Breast epithelium (tissue), 4 donors: ENCODE measurements at regions not wholly inside any gene's neighbourhood (a gene's known extent, or its start where the extent isn't known, plus 50 kb on each side); places are given as distances from the start of the nearest gene placed in this dataset.

Experiments
- DNase-seq, 2 donors: peaks; one replicate each; pipeline ENCODE4 v3.0.0-alpha.2; 2019; ENCODE audit warnings: low spot score in 2 of 2
- H3K27ac ChIP-seq, 2 donors: fragments of 200-600 bp; sonication (generic) in 1 of 2; one replicate each; pipeline ENCODE4 v1.5.1; 2016 to 2019; ENCODE audit warnings: mild to moderate bottlenecking in 1 of 2
- H3K27me3 ChIP-seq, 2 donors: fragments of 200-600 bp; sonication (generic) in 1 of 2; one replicate each; pipeline versions ENCODE4 v1.5.1 to v1.6.0; 2017 to 2019; ENCODE audit warnings: control low read depth in 1 of 2, mild to moderate bottlenecking in 1 of 2
- H3K36me3 ChIP-seq: fragments of 200-600 bp; one replicate; pipeline ENCODE4 v1.5.1; 2019
- H3K4me1 ChIP-seq, 2 donors: fragments of 200-600 bp; sonication (generic); one replicate each; pipeline ENCODE4 v1.5.1; 2016 to 2019; ENCODE audit warnings: control low read depth in 1 of 2
- H3K4me3 ChIP-seq, 3 donors: fragments of 200-600 bp; sonication (generic); 1 replicate in 2 of 3; 2 replicates in 1 of 3; pipeline ENCODE4 v1.5.1; 2016 to 2019; ENCODE audit warnings: mild to moderate bottlenecking in 3 of 3, moderate library complexity in 2 of 3
- H3K9me3 ChIP-seq, 2 donors: fragments of 200-600 bp; sonication (generic) in 1 of 2; one replicate each; pipeline ENCODE4 v1.5.1; 2016 to 2019; ENCODE audit warnings: control low read depth in 1 of 2
- CTCF ChIP-seq, 3 donors: fragments of 450-650 bp; IDR thresholded peaks; one replicate each; pipeline ENCODE4 v1.5.1; 2016 to 2017; ENCODE audit warnings: antibody characterized with exemption in 3 of 3, mild to moderate bottlenecking in 3 of 3, moderate library complexity in 3 of 3
- POLR2A ChIP-seq: fragments of 450-650 bp; IDR thresholded peaks from one replicate; pipeline ENCODE4 v1.6.1; 2016; ENCODE audit warnings: antibody characterized with exemption, mild to moderate bottlenecking, moderate library complexity
- POLR2AphosphoS5 ChIP-seq, 3 donors: sonication (generic); formaldehyde crosslinking; IDR thresholded peaks; one replicate each; pipeline ENCODE4 v1.6.1; 2017; ENCODE audit warnings: antibody characterized with exemption in 3 of 3
- intact Hi-C: fragments of 100-400 bp; cut with DNase I; formaldehyde crosslinking; loops from one replicate; pipeline ENCODE4 v1.15.1; 2023; ENCODE audit warnings: low total_unique reads

- intact Hi-C loops, result no loop called here
- no peak overlapping the region for H3K27ac ChIP-seq
- DNase-seq, result no peak
- no peaks in the 10 kb centered on the region for H3K36me3 ChIP-seq
- TF ChIP-seq CTCF (IDR thresholded peaks at IDR 0.05) (no peak), POLR2A (no peak), POLR2AphosphoS5 (IDR thresholded peaks at IDR 0.05) (no peak)
- no peak overlapping the region for H3K4me3 ChIP-seq
- no peaks in the 10 kb centered on the region for H3K4me1 ChIP-seq
- no peaks in the 10 kb centered on the region for H3K9me3 ChIP-seq
- no peaks in the 10 kb centered on the region for H3K27me3 ChIP-seq
These were observed 377.1 kb upstream of the KITLG start for GRCh38 chr12:88957358-88957757.

- H3K4me1 ChIP-seq, result no peaks in the 10 kb centered on the region
- H3K36me3 ChIP-seq, result no peaks in the 10 kb centered on the region
- intact Hi-C loops, result no loop called here
These were observed 375.3 kb upstream of the KITLG start for GRCh38 chr12:88955531-88955930.

GRCh38 chr12:88953029-88953586 lies 372.8 kb upstream of the KITLG start:
- Histone ChIP-seq H3K4me1 (no peaks in the 10 kb centered on the region), H3K9me3 (no peaks in the 10 kb centered on the region), H3K27ac (no peak overlapping the region), H3K4me3 (no peak overlapping the region), H3K27me3 (no peaks in the 10 kb centered on the region), H3K36me3 (no peaks in the 10 kb centered on the region)
- intact Hi-C loops, result no loop called here
- DNase-seq, result no peak
- no peak for TF ChIP-seq CTCF (IDR thresholded peaks at IDR 0.05)
- no peak for TF ChIP-seq POLR2AphosphoS5 (IDR thresholded peaks at IDR 0.05)
- TF ChIP-seq POLR2A, result no peak

More at GRCh38 chr12:88955531-88955930, 375.3 kb upstream of the KITLG start:
- Histone ChIP-seq H3K9me3 (no peaks in the 10 kb centered on the region), H3K27ac (no peak overlapping the region), H3K4me3 (no peak overlapping the region), H3K27me3 (no peaks in the 10 kb centered on the region)
- TF ChIP-seq CTCF (IDR thresholded peaks at IDR 0.05) (no peak), POLR2A (no peak), POLR2AphosphoS5 (IDR thresholded peaks at IDR 0.05) (no peak)
- DNase-seq, result no peak

- Histone ChIP-seq H3K27ac (no peak overlapping the region), H3K9me3 (no peaks in the 10 kb centered on the region), H3K27me3 (no peaks in the 10 kb centered on the region), H3K4me3 (no peak overlapping the region), H3K4me1 (no peaks in the 10 kb centered on the region), H3K36me3 (no peaks in the 10 kb centered on the region)
- no peak for DNase-seq
- intact Hi-C loops, result no loop called here
- TF ChIP-seq POLR2A, result no peak
- TF ChIP-seq CTCF (IDR thresholded peaks at IDR 0.05), result no peak
- no peak for TF ChIP-seq POLR2AphosphoS5 (IDR thresholded peaks at IDR 0.05)
These were observed 372.3 kb upstream of the KITLG start for GRCh38 chr12:88952562-88952942.

- H3K27me3 ChIP-seq, result no peaks in the 10 kb centered on the region
- H3K36me3 ChIP-seq, result no peaks in the 10 kb centered on the region
- DNase-seq, result no peak
- H3K27ac ChIP-seq, result no peak overlapping the region
- TF ChIP-seq CTCF (IDR thresholded peaks at IDR 0.05), result no peak
- no peak for TF ChIP-seq POLR2A
- no peak for TF ChIP-seq POLR2AphosphoS5 (IDR thresholded peaks at IDR 0.05)
- intact Hi-C loops, result no loop called here
- H3K4me3 ChIP-seq, result no peak overlapping the region
- H3K4me1 ChIP-seq, result no peaks in the 10 kb centered on the region
- no peaks in the 10 kb centered on the region for H3K9me3 ChIP-seq
These were observed 371.7 kb upstream of the KITLG start for GRCh38 chr12:88951860-88952561.
